PC-9 (cell line): ENCODE measurements at regions not wholly inside any gene's neighbourhood (a gene's known extent, or its start where the extent isn't known, plus 50 kb on each side); places are given as distances from the start of the nearest gene placed in this dataset.
"Not testable (repeated sequence)": the region's sequence is repeated elsewhere in the genome, so short reads cannot be mapped to it uniquely, and the experiment has no call there.

Experiments used
- BruUV-seq: library from RNA; stranded (reverse); fragments of 400-500 nt; replicated peaks from 2 replicates; lab custom pipeline; 2021; lab: Mats Ljungman, UMichigan
- CTCF ChIA-PET: fragments of 300-600 bp; sonication (Branson Sonifier 250); formaldehyde crosslinking; loops from one replicate; lab custom pipeline; 2022; ENCODE audit warnings: antibody characterized with exemption; lab: Charles Lee
- POLR2A ChIA-PET: fragments of 300-600 bp; sonication (Branson Sonifier 250); formaldehyde crosslinking; loops from one replicate; lab custom pipeline; 2022; ENCODE audit warnings: antibody characterized with exemption; ENCODE audit not compliant: unreplicated experiment; lab: Charles Lee
- DNase-seq, 2 experiments: peaks; one replicate each; pipeline versions ENCODE4 v3.0.0 to v3.0.0-alpha.2; 2015 to 2022; ENCODE audit warnings: mixed read lengths in 1 of 2
- H2AFZ ChIP-seq: fragments of 200-600 bp; sonication (generic); 2 replicates; pipeline ENCODE4 v1.8.1; 2017; ENCODE audit warnings: antibody characterized with exemption
- H3F3A ChIP-seq: fragments of 200-600 bp; sonication (generic); 2 replicates; pipeline ENCODE4 v1.8.1; 2017; ENCODE audit warnings: antibody characterized with exemption, mild to moderate bottlenecking, low read depth; ENCODE audit not compliant: insufficient read depth
- H3K27ac ChIP-seq: fragments of 200-600 bp; sonication (generic); 2 replicates; pipeline ENCODE4 v1.6.1; 2016; ENCODE audit warnings: mixed run types
- H3K27me3 ChIP-seq: fragments of 200-600 bp; sonication (generic); 2 replicates; pipeline ENCODE4 v1.6.1; 2016; ENCODE audit warnings: low read depth, mixed run types; ENCODE audit not compliant: insufficient read depth
- H3K36me3 ChIP-seq: fragments of 200-600 bp; sonication (generic); 2 replicates; pipeline ENCODE4 v1.6.1; 2016; ENCODE audit warnings: low read depth, mixed run types
- H3K4me1 ChIP-seq: fragments of 200-600 bp; sonication (generic); replicated peaks from 2 replicates; pipeline ENCODE4 v1.6.1; 2016; ENCODE audit warnings: mixed run types; ENCODE audit not compliant: insufficient read depth
- H3K4me2 ChIP-seq: fragments of 200-600 bp; sonication (generic); 2 replicates; pipeline ENCODE4 v1.6.1; 2017; ENCODE audit warnings: mixed run types
- H3K4me3 ChIP-seq: fragments of 200-600 bp; sonication (generic); 2 replicates; pipeline ENCODE4 v1.6.1; 2016; ENCODE audit warnings: mixed run types
- H3K79me2 ChIP-seq: fragments of 200-600 bp; sonication (generic); 2 replicates; pipeline ENCODE4 v1.6.1; 2017; ENCODE audit warnings: low read depth, mixed run types
- H3K9me2 ChIP-seq: fragments of 200-600 bp; sonication (generic); 2 replicates; pipeline ENCODE4 v1.8.1; 2017; ENCODE audit warnings: mild to moderate bottlenecking; ENCODE audit not compliant: insufficient read depth
- H3K9me3 ChIP-seq: fragments of 200-600 bp; sonication (generic); 2 replicates; pipeline ENCODE4 v1.8.1; 2016; ENCODE audit warnings: low read depth; ENCODE audit not compliant: insufficient read depth
- H4K20me1 ChIP-seq: fragments of 200-600 bp; sonication (generic); 2 replicates; pipeline ENCODE4 v1.8.1; 2017; ENCODE audit not compliant: insufficient read depth
- EZH2 ChIP-seq: fragments of 200-600 bp; sonication (generic); IDR thresholded peaks from 2 replicates; pipeline ENCODE4 v1.8.0; 2017; ENCODE audit warnings: antibody characterized with exemption, low read depth
- intact Hi-C: fragments of 100-400 bp; cut with micrococcal nuclease; formaldehyde crosslinking; loops from one replicate; pipeline ENCODE4 v1.10.0; 2022; ENCODE audit not compliant: unreplicated experiment
- TF ChIP-seq, protein P1 (sequence below): fragments of 200-600 bp; sonication (generic); conservative IDR thresholded peaks from 2 replicates; pipeline ENCODE4 v1.6.1; 2017; ENCODE audit warnings: mixed run types, antibody characterized with exemption, mild to moderate bottlenecking, moderate library complexity

DNA sequence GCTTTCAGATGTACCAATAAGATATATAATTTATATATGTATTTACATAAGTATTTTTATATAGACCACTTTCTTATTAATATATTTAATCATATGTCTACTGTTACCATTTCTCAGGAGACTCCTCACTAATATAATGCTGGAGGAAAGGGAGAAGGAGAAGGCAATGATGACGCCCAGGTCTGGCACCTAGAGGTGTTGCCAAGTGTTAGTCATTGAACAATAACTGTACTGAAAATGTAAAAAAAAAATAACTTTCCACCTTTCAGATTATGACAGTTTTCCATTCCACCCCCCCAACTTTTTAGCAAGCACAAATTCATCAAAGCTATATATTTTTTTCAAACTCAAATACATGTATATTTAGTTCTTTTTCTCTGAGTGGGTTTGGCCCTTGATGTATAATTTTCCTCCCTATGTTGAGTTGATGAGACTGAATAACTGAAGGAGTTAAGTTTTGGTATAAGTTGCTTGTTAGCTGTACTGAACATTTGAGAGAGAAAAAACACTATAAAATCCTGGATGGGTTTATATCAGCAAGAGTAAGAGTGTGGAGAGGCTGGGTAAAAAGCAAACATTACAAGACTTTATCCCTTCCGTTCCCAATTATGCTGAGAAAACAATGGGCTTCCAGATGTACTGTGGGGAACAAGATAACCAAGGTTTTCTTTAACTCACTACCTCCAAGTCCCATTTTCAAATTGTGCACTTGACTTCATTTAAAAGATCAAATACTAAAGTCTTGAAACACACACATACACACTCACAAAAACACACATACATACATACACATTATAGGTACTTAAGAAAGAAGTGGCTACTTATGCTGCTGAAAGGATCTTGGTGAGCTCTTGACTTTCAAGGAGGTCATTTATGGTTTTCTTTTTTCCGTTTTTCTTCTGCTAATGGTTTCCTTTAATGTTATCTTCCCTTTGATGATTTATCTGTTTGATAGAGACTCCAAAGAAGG lies 142.8 kb upstream of the IFNE start:
- intact Hi-C loops: no loop called here
- no peaks in the 10 kb centered on the region for H3K79me2 ChIP-seq
- TF ChIP-seq, protein P1, sequence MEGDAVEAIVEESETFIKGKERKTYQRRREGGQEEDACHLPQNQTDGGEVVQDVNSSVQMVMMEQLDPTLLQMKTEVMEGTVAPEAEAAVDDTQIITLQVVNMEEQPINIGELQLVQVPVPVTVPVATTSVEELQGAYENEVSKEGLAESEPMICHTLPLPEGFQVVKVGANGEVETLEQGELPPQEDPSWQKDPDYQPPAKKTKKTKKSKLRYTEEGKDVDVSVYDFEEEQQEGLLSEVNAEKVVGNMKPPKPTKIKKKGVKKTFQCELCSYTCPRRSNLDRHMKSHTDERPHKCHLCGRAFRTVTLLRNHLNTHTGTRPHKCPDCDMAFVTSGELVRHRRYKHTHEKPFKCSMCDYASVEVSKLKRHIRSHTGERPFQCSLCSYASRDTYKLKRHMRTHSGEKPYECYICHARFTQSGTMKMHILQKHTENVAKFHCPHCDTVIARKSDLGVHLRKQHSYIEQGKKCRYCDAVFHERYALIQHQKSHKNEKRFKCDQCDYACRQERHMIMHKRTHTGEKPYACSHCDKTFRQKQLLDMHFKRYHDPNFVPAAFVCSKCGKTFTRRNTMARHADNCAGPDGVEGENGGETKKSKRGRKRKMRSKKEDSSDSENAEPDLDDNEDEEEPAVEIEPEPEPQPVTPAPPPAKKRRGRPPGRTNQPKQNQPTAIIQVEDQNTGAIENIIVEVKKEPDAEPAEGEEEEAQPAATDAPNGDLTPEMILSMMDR: no peak
- no peak for TF ChIP-seq EZH2
- ChIA-PET CTCF (no interaction called here), POLR2A (no interaction called here)
- no peak overlapping the region for H2AFZ ChIP-seq
- H3K9me3 ChIP-seq: no peaks in the 10 kb centered on the region
- no peaks in the 10 kb centered on the region for H3K36me3 ChIP-seq
- no peak for DNase-seq
- no peaks in the 10 kb centered on the region for H3F3A ChIP-seq
- H3K4me2 ChIP-seq: no peak overlapping the region
- no TSS peak for BruUV-seq
- H4K20me1 ChIP-seq: no peaks in the 10 kb centered on the region
- no peak overlapping the region for H3K27ac ChIP-seq
- H3K9me2 ChIP-seq: no peaks in the 10 kb centered on the region
- no peak overlapping the region for H3K4me3 ChIP-seq
- H3K4me1 ChIP-seq: no peaks in the 10 kb centered on the region
- H3K27me3 ChIP-seq: no peaks in the 10 kb centered on the region

DNA sequence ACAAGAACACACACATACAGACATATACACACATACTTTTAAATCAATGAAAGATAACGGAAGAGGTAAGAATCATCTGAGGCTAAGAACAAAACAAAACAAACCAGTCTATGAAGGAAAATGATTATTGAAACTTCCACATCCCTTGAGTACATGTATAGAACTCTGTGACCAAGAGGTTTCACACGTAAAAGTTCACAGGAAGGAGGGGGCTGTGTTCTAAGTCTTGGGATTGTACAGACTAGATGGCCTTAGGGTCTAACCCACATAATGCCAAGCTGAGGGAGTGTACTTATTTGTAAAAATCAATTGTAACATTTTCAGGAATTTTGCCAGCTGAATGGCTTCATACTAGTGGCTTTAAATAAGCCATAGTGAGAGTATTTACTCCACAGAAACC lies 144.4 kb upstream of the IFNE start:
- Histone ChIP-seq H3K4me2 (no peak overlapping the region), H2AFZ (no peak overlapping the region), H3K4me1 (no peaks in the 10 kb centered on the region), H3K4me3 (no peak overlapping the region), H3K9me2 (no peaks in the 10 kb centered on the region), H3K9me3 (no peaks in the 10 kb centered on the region), H4K20me1 (no peaks in the 10 kb centered on the region), H3F3A (no peaks in the 10 kb centered on the region), H3K79me2 (no peaks in the 10 kb centered on the region), H3K36me3 (no peaks in the 10 kb centered on the region), H3K27ac (no peak overlapping the region), H3K27me3 (no peaks in the 10 kb centered on the region)
- ChIA-PET POLR2A (no interaction called here), CTCF (no interaction called here)
- intact Hi-C loops: no loop called here
- TF ChIP-seq, protein P1: no peak
- TF ChIP-seq EZH2: no peak
- no peak for DNase-seq
- BruUV-seq: no TSS peak

- H3K79me2 ChIP-seq, H3K9me3 ChIP-seq, DNase-seq, H4K20me1 ChIP-seq, H3K9me2 ChIP-seq, H3K27me3 ChIP-seq, BruUV-seq, H3K4me3 ChIP-seq, H3K4me1 ChIP-seq, CTCF ChIA-PET, H2AFZ ChIP-seq, H3K4me2 ChIP-seq, intact Hi-C loops, H3F3A ChIP-seq, POLR2A ChIA-PET, H3K36me3 ChIP-seq, H3K27ac ChIP-seq: not testable (repeated sequence)
Observed at GRCh38 chr9:21628954-21629353, 146.8 kb upstream of the IFNE start.
